Endodermal cell (in vitro differentiated cells): ENCODE measurements at regions not wholly inside any gene's neighbourhood (a gene's known extent, or its start where the extent isn't known, plus 50 kb on each side); places are given as distances from the start of the nearest gene placed in this dataset.

ENCODE experiments used
- DNase-seq: peaks from one replicate; pipeline ENCODE4 v3.0.0-alpha.2; 2017
- H3K27ac ChIP-seq: 2 replicates; pipeline ENCODE4 v1.5.1; 2013; ENCODE audit warnings: mild to moderate bottlenecking, low read depth, low read length, moderate library complexity
- H3K27me3 ChIP-seq: 2 replicates; pipeline ENCODE4 v1.6.1; 2013; ENCODE audit warnings: mild to moderate bottlenecking, low read length, moderate library complexity; ENCODE audit not compliant: insufficient read depth, control insufficient read depth, poor library complexity, severe bottlenecking
- H3K36me3 ChIP-seq: 2 replicates; pipeline ENCODE4 v1.7.0; 2013; ENCODE audit warnings: mild to moderate bottlenecking, low read length, moderate library complexity; ENCODE audit not compliant: control insufficient read depth, insufficient read depth
- H3K4me1 ChIP-seq: one replicate; pipeline ENCODE4 v1.7.0; 2013; ENCODE audit warnings: low read length; ENCODE audit not compliant: control insufficient read depth, insufficient read depth
- H3K4me3 ChIP-seq: 2 replicates; pipeline ENCODE4 v1.5.1; 2013; ENCODE audit warnings: mild to moderate bottlenecking, low read length, moderate library complexity
- H3K9ac ChIP-seq: 2 replicates; pipeline ENCODE4 v1.6.1; 2013; ENCODE audit warnings: mild to moderate bottlenecking, low read length, moderate library complexity; ENCODE audit not compliant: poor library complexity, severe bottlenecking; ENCODE audit errors: extremely low read depth
- H3K9me3 ChIP-seq: 2 replicates; pipeline ENCODE4 v1.6.1; 2013; ENCODE audit warnings: mild to moderate bottlenecking, low read length, moderate library complexity; ENCODE audit not compliant: control insufficient read depth
- H3K27ac Mint-ChIP-seq: 2 replicates; pipeline ENCODE4 v1.8.0; 2020; ENCODE audit warnings: mixed read lengths
- H3K27me3 Mint-ChIP-seq: 2 replicates; pipeline ENCODE4 v1.8.0; 2021; ENCODE audit warnings: mild to moderate bottlenecking, mixed read lengths; ENCODE audit not compliant: insufficient read depth
- H3K36me3 Mint-ChIP-seq: 2 replicates; pipeline ENCODE4 v1.8.0; 2020; ENCODE audit warnings: low read depth, mixed read lengths
- H3K4me1 Mint-ChIP-seq: 2 replicates; pipeline ENCODE4 v1.8.0; 2020; ENCODE audit warnings: mixed read lengths
- H3K4me3 Mint-ChIP-seq: 2 replicates; pipeline ENCODE4 v1.8.0; 2020; ENCODE audit warnings: mild to moderate bottlenecking, moderate library complexity, mixed read lengths
- H3K9me3 Mint-ChIP-seq: 2 replicates; pipeline ENCODE4 v1.8.0; 2020; ENCODE audit warnings: mild to moderate bottlenecking, mixed read lengths
- CTCF ChIP-seq: fragments of 200-600 bp; sonication (generic); conservative IDR thresholded peaks from 2 replicates; pipeline ENCODE4 v1.5.0; 2021; ENCODE audit warnings: antibody characterized with exemption, mild to moderate bottlenecking
- WGBS, 2 experiments: methylation state at CpG; one replicate each; pipeline versions ENCODE4 v1.1.5 to v1.1.7; 2013; ENCODE audit warnings: missing lambda C conversion rate in 2 of 2, mixed read lengths in 1 of 2; ENCODE audit not compliant: insufficient coverage in 1 of 2, insufficient read length in 1 of 2; 5-methylcytosine and 5-hydroxymethylcytosine counted together

- no peak overlapping the region for H3K27ac Mint-ChIP-seq
- H3K9ac ChIP-seq: no peak overlapping the region
- no peak for TF ChIP-seq CTCF
- H3K36me3 ChIP-seq: no peaks in the 10 kb centered on the region
- no peak overlapping the region for H3K4me3 ChIP-seq
- no peaks in the 10 kb centered on the region for H3K9me3 Mint-ChIP-seq
- H3K9me3 ChIP-seq: no peaks in the 10 kb centered on the region
- no peaks in the 10 kb centered on the region for H3K36me3 Mint-ChIP-seq
- 98 to 100% methylated on average over 1 to 6 of the region's 7 CpGs for WGBS, 2 experiments
- no peak overlapping the region for H3K27ac ChIP-seq
- H3K27me3 Mint-ChIP-seq: no peaks in the 10 kb centered on the region
- H3K4me3 Mint-ChIP-seq: no peak overlapping the region
- H3K27me3 ChIP-seq: no peaks in the 10 kb centered on the region
- H3K4me1 ChIP-seq: no peaks in the 10 kb centered on the region
- no peak for DNase-seq
- no peaks in the 10 kb centered on the region for H3K4me1 Mint-ChIP-seq
Observed at GRCh38 chr6:73885393-73885792, 189.4 kb downstream of the CD109 start.

GRCh38 chr6:73884540-73884939 is 188.5 kb downstream of the CD109 start:
- no peak for TF ChIP-seq CTCF
- no peaks in the 10 kb centered on the region for H3K27me3 ChIP-seq
- no peak overlapping the region for H3K27ac ChIP-seq
- no peaks in the 10 kb centered on the region for H3K9me3 ChIP-seq
- DNase-seq: no peak
- no peak overlapping the region for H3K4me3 Mint-ChIP-seq
- WGBS, 2 experiments: 93 to 100% methylated on average over 1 to 2 of the region's 4 CpGs
- no peaks in the 10 kb centered on the region for H3K4me1 ChIP-seq
- no peak overlapping the region for H3K4me3 ChIP-seq
- no peak overlapping the region for H3K27ac Mint-ChIP-seq
- no peaks in the 10 kb centered on the region for H3K9me3 Mint-ChIP-seq
- H3K36me3 Mint-ChIP-seq: no peaks in the 10 kb centered on the region
- no peaks in the 10 kb centered on the region for H3K36me3 ChIP-seq
- H3K9ac ChIP-seq: no peak overlapping the region
- no peaks in the 10 kb centered on the region for H3K27me3 Mint-ChIP-seq
- H3K4me1 Mint-ChIP-seq: no peaks in the 10 kb centered on the region

- no peak overlapping the region for H3K9ac ChIP-seq
Observed at GRCh38 chr6:73879501-73880293, 183.7 kb downstream of the CD109 start.

More at GRCh38 chr6:73879501-73880293, 183.7 kb downstream of the CD109 start:
- Mint-ChIP-seq H3K9me3 (peaks cover under 1% of the 10 kb centered on the region), H3K4me3 (no peak overlapping the region), H3K27ac (no peak overlapping the region), H3K27me3 (no peaks in the 10 kb centered on the region), H3K4me1 (no peaks in the 10 kb centered on the region), H3K36me3 (no peaks in the 10 kb centered on the region)
- no peak for DNase-seq
- no peaks in the 10 kb centered on the region for H3K9me3 ChIP-seq
- TF ChIP-seq CTCF: no peak
- no peaks in the 10 kb centered on the region for H3K27me3 ChIP-seq
- no peaks in the 10 kb centered on the region for H3K4me1 ChIP-seq
- no peaks in the 10 kb centered on the region for H3K36me3 ChIP-seq
- WGBS, 2 experiments: 60 to 90% methylated on average over 3 to 8 of the region's 8 CpGs
- H3K27ac ChIP-seq: no peak overlapping the region
- H3K4me3 ChIP-seq: no peak overlapping the region
